Femur (tissue), 1 donor: ENCODE measurements at regions not wholly inside any gene's neighbourhood (a gene's known extent, or its start where the extent isn't known, plus 50 kb on each side); places are given as distances from the start of the nearest gene placed in this dataset.
"Not testable (repeated sequence)": the region's sequence is repeated elsewhere in the genome, so short reads cannot be mapped to it uniquely, and the experiment has no call there.

Experiments
- DNase-seq: peaks from one replicate; pipeline ENCODE4 v3.0.0-alpha.2; 2017

DNA sequence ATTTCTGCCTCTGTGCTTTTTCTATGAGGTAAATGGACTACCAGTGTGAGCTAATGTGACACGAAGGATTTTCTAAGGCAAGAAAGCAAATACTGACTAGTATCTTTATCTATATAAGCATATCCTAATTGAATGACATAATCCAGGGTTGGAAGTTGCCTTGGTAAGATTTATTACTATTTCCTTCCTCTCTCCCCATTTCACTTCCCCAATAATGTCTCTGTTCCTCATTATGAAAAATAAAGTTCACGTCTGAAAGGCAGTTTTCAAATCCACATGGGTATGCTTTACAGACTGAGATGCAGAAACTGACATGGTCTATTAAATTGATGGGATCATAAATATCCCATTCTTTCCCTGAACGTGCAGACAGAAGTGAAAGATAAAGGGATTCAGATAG is 86.0 kb downstream of the DTWD1 start:
- no peak for DNase-seq

DNA sequence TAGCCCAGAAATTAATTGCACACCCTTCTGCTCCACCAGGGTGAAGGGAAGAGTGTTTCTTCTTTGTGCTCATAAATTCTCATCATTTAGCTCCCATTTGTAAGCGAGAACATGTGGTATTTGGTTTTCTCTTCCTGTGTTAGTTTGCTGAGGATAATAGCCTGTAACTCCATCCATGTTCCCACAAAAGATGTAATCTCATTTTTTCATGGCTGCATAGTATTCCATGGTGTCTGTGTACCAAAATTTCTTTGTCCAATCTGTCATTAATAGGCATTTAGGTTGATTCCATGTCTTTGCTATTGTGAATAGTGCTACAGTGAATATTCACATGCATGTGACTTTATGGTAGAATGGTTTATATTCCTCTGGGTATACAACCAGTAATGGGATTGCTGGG is 86.8 kb downstream of the DTWD1 start:
- no peak for DNase-seq

DNA sequence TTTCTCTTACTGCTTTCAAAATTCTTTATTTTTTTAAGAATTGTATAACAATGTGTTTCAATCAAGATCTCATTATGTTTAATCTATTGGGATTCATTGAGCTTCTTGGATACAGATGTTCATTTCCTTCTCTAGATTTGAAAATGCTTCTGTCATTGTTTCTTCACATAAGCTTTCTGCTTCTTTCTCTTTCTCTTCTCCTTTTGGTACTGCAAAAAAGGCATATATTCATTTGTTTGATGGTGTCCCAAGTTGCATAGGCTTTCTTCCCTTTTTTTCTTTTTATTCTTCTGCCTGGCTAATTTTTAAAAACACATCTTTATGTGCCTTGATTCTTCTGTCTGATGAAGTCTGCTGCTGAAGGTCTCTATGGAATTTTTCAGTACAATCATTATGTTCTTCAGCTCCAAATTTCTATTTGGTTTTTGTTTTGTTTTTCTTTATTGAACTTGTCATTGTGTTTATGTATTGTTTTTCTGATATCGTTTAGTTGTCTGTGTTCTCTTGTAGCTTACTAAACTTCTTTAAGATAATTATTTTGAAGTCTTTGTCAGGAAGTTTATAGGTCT is 88.9 kb downstream of the DTWD1 start:
- DNase-seq: no peak

DNA sequence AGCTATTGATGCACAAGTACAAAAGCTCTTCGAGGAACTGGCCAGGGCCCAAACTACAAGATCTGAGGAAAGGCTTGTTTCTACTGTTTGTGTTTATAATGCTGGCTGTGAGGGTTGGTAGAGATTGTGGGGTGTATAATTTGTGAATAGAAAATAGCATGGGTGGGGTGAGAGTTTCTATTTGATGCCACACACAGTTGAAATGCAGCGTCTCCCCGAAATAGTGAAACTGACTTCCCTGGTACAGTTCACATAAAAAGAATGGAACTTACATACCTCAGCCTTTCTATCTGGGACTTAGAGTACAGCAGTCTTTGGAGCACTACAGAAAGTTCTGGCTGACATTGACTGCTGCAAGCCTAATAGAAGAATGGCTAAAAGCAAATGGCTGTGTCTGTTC is 91.3 kb downstream of the DTWD1 start:
- DNase-seq: no peak

DNA sequence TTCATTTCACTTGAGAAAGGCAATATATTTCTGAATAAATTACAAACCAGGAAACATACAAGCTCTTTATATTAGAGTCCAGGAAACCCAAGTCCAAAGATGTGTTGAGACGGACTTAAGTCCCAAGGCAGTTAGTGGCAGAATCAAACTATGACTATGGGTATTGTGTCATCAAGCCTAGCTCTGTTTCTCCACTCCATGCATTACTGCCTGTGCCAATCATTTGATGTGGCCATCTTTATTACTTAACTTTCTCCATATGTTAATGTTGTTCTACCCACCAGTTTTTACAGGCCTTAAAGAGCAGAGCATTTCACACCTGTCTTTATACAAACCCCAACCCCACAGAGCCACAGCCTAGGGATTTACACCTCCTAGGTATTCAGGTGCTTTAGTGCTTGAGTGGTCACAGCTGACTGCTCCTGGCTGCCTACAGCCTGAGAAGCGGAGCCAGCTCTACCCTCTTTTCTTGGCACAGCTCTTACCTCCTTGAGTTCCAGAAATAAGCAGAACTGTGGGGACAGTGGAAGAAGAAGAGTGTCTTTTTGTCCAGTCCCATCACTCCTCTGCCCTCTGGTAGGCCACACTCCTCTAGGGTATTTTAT is 92.1 kb downstream of the DTWD1 start:
- no peak for DNase-seq

DNA sequence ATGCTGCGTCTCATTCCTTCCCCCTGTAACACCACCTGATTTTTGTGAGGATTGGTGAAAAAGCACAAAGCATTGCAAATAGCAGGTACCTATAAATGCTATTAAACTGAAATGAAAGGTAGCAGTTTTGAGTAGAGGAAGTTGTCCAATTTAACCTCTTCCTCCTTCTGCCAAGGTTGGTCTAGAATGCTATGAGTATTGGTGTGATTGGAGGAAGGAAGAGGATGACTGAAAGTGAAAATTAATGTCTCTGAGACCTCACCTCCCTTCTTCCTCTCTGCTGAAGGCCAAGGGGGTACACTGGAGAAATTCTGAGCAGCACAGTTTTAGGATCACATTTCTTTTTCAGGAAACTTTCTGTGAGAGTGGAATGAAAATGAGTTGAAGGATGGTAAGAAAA is 94.4 kb downstream of the DTWD1 start:
- no peak for DNase-seq

DNA sequence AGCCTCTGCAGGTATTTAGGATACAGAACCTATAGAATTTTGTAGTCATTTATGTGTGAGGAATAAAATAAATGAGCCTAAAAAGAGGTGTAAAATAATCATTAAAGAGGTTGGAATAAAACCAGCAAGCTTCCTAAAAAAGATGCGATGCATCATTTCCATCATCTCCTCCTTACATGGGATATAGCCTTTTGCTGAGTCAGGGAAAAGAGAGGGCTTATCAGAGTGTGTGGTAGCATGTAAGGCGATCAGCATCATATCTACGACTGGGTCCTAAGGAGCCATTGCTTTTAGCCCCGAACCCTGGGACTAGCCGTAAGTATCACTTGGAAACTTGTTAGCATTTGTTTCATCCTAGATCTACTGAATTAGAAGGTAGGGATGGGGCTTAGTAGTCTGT is 94.9 kb downstream of the DTWD1 start:
- DNase-seq: no peak

DNA sequence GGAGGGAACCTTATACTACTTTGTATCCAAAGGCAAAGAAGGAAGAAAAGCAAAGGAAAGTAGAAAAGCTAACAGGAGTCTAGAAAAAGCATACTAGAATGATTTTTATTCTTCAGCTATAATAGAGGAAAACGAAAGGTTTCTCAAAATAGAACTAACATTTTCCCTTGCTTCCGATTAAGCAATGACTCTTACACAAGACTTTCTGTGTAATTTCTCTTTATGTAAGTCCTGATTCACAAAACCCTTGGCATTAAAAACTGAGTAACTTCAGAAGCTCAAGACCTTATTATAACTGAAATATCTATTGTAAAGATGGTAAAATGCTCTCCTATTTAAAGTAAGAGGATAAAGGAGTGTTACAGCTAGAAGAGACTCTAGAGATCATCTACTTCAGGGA is 97.4 kb downstream of the DTWD1 start:
- DNase-seq: no peak

DNA sequence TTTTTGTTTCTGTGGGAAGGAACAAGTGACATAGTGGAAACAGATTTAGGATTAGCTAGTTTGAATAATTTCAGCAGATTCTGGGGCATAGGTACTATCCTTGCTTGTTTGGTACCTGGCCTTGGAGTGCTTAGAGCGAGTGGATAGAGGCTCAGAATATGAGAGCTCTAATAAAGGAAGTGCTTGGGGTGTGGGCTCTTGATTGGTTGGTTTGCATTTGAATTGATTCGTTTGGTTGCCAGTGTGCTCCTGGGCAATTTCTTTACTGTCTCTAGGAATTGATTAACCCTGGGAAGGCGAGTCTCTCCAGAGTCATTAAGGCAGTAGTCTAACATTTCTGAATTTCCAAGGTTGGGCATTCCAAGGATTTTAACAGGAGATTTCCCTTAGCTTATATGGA is 98.0 kb downstream of the DTWD1 start:
- no peak for DNase-seq

DNA sequence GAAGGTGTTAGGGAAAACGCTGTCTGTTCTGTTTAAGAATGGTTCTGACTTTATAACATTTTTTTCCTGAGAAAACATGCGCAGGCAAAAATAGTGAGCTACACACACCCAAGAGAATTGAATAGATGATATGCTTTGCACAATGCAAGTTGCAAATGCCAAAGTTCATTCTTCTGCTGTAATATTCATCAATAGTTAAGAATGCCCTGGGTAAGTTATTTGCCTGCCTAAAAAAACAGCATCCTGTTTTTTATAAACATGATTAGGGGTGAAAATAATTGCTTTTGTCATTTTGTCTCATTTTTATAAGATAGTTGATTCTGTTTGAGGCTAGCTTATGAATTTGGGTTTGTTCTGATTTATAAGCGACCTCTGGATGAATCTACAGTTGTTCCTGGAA is 99.4 kb downstream of the DTWD1 start:
- DNase-seq: no peak

DNA sequence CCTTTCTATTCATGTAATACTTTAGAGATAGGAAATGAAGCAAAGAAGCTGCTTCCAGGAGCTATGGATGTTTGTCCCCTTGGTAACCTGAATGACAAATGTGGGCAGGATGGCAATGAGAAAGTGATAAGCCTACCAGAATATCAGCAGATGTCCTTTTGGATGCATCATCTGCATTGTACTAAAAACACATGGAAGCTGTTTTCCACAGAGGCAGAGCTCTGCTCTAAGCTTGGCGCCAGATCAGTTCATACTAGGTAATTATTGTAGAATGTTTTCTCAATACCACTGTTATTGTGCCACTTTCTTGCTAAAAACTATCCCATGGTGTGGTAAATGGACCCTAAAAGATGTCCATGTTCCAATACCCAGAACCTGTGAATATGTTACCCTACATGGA is 100.2 kb downstream of the DTWD1 start:
- DNase-seq: no peak

DNA sequence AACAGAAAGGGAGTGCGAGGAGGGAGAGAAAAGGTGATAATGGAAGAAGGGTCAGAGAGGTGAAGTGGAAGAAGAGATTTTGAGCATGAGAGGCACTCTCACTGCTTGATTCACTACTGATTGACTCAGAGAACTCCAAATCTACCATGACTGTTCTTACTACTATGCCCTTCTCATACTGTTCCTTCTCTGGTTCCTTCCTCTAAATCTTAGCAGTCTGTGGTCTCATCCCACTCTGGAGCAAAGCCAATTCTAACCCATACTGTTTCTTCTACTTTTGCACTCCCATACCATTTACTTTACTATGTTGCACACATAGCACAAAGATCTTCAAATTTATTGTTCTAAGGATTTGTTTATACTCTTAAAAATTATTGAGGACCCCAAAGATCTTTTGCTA is 100.8 kb downstream of the DTWD1 start:
- DNase-seq: no peak

DNA sequence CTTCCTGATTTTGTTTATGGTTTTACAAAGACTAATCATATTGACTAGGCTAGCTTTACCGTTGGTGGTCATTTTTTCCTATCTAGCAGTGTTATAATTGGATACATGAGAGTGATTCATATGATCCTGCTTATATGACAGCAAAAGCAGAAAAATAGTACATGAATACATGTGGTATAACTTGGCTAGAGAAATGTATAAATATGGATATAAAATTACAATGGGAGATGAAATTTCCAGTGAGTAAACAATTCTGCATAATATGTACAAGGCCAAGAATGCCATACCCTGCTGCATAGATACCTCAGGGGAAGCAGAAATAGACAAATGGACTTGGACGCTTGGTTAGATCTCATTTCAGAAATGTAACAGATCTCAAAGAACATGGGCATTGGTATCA is 103.1 kb downstream of the DTWD1 start:
- DNase-seq: no peak

DNA sequence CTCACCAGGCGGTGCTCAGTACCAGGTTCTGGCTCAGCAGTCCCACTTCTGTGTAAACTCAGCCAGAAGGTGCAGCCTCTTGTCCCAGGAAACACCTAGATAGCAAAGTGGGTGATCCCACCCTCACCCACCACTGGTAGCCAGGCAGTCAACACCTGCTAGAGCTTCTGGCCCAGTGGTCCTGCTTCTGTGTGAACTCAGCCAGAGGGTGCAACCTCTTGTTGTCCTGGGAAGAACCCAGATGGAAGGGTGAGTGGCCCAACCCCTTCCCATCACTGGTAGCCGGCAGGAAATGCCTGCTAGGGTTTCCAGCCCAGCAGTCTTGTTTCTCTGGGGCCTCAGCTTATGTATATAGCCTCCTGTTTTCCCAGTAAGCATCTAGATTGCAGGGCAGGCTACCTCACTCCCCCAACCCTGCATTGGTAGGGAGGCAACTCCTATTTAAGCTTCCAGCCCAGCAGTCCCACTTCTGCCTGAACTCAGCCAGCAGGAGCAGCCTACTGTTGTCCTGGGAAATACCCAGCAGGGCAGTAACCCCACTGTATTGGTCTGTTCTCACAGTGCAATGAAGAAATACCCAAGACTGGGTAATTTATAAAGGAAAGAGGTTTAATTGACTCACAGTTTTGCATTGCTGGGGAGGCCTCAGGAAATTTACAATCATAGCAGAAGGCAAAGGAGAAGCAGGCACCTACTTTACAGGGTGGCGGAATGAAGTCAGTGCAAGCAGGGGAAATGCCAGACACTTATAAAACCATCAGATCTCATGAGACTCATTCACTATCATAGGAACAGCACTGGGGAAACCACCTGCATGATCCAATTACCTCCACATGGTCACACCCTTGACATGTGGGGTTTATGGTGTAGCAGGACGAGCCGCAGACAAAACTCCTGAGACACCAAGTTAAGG is 110.6 kb downstream of the DTWD1 start:
- no peak for DNase-seq

DNA sequence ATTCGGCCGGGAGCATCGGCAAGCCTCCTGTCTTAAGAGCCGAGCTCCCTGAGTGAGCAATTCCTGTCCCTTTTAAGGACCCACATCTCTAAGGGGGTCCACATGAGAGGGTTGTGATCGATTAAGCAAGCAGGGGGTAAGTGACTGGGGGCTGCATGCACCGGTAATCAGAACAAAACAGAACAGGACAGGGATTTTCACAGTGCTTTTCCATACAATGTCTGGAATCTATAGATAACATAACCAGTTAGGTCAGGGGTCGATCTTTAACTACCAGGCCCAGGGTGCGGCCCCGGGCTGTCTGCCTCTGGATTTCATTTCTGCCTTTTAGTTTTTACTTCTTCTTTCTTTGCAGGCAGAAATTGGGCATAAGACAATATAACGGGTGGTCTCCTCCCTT is 111.3 kb downstream of the DTWD1 start:
- DNase-seq: not testable (repeated sequence)

DNA sequence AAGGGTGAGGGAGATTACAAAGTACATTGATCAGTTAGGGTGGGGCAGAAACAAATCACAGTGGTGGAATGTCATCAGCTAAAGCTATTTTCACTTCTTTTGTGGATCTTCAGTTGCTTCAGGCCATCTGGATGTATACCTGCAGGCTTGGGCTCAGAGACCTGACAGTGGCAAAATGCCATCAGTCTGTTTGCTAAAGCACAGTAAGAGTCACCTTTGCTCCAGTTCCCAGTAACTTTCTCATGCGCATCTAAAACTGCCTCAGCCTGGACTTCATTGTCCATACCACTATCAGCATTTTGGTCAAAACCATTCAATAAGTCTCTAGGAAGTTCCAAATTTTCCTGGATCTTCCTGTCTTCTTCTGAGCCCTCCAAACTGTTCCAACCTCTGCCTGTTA is 113.2 kb downstream of the DTWD1 start:
- not testable (repeated sequence) for DNase-seq

DNA sequence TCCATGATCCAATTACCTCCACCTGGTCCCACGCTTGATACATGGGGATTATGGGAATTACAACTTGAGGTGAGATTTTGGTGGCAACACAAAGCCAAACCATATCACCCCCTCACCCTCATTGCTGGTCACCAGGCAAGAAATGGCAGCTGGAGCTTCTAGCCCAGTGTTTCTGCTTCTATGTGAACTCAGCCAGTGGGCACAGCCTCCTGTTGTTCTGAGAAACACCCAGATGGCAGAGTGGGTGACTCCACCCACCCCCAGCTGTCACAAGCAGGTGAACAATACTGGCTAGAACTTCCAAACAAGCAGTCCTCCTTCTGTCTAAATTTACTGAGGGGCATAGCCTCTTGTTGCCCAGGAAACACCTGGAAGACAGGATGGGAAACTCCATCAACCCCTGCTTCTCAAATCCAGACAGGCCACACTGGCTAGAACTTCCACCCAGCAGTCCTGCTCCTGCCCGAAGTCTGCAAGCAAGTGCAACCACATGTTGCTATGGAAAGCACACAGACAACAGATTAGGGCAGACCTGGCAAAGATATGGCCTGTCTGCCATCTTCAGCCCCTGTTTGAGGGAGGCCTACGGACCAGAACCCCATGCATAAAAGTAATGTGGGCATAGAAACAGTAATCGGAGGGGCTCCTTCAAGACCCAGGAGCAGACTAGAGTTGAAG is 114.1 kb downstream of the DTWD1 start:
- DNase-seq: no peak

DNA sequence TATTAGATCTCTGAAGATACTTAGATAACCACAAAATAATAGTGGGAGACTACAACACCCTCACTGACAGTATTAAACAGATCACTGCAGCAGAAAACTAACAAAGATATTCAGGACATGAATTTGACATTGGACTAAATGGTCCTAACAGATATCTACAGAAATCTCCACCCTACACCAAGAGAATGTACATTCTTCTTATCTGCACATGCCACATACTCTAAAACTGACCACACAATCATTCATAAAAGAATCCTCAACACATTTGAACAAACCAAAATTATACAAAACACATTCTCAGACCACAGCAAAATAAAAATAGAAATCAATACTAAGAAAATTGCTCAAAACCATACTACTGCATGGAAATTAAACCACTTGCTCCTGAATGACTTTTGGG is 116.3 kb downstream of the DTWD1 start:
- no peak for DNase-seq

DNA sequence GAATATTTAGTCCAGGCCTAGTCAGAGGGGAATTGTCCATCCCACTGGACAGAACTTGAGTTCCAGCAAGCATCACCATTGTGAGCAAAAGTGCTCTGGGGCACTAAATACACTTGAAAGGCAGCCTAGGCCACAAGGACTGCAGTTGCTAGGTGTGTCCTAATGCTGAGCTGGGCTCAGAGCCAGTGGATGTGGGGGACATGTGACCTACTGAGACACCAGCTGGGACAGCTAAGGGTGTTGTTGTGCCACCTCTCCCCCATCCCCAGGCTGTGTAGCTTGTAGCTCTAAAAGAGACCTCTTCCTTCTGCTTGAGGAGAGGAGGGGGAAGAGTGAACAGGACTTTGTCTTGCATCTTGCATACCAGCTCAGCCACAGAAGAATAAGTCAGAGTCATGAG is 120.9 kb downstream of the DTWD1 start:
- peak; percentile 24 for DNase-seq

DNA sequence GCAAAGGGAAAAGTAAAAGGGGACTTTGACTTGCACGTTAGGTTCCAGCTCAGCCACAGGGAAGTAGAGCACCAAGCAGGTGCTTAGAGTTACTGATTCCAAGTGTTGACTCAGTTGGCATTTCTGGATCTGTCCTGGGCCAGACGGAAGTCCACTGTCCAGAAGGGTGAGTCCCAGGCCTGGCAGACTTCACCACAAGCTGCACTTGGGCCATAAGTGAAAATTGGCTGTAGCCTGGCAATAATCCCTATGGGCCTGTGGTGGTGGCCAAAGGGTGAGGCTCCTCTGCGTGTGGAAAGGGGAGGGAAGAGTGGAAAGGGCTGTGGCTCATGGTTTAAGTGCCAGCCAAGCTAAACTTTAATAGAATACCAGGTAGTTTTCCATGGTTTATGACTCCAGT is 121.5 kb downstream of the DTWD1 start:
- no peak for DNase-seq

DNA sequence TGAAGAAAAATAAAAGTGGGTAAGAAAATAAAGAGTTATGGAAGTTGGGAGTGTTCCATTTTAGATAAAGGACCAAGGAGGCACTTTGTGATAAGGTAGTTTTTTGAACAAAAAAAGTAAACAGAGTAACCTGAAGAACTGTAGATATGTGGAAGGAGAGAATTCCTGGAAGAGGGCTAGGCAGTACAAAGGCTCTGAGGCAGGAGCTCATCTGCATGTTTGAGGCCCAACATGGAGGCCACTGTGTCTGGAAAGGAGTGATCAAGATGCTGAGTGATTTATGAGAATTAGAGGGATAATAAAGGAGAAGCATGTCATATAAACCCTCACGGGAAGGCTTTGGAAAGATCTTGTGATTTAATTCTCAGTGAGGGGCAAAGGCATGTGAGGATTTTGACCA is 126.5 kb downstream of the DTWD1 start:
- DNase-seq: no peak

DNA sequence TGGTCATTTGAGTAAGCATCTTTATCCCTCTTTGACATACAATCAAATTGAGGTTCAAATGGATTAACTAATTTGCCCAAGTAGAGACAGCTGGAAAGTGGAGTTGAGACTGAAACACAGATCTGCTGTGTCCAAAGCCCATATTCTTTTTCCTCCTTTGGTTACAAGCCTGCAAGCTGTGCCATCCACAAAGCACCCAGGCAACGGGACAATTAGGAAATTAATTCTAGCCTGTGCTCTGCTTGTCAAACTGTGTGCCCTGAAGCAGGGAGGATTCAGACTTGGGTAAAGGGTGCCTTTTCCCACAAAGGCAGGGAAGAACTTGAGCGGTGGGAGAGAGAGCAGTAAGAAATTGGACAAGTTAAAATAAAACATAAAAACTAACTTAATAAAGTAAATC is 127.9 kb downstream of the DTWD1 start:
- no peak for DNase-seq

DNA sequence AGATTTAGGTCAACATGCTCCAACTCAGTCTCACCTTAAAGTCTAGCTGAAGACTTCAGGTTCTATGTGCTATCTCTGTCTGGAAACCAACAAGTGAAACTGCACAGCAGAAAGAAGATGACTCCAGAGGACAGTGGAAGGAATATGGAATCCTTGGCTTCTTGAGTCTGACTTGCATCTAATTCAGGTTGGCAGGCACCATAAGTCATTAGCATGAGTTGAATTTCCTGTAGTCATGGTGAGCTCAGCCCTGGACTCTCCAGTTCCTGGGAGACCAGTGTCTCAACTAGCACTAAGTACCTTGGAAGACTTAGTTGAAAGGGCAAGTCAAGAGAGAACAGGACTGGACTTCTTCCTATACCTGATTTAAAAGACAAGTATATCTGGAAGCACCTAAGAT is 129.7 kb downstream of the DTWD1 start:
- no peak for DNase-seq

DNA sequence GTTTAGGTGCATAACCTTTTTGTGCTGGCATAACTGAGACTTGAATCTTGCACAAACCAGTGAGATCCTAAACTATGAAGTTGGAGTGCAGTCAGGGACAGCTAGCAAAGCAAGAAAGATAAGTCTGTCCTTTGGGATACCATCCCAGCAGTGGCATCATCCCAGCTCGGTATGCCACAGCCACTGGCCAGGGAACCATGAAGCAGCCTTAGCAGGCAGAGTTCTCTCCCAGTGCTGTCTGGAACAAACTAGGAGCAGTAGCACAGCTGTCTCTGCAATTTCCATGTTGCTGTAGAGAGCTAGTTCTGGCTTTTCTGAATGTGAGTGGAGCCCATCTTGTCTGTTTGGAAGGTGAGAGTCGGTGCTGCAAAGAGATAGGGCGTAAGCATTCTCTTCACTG is 130.3 kb downstream of the DTWD1 start:
- no peak for DNase-seq
